Right atrium auricular region (tissue), 2 donors: ENCODE measurements at regions not wholly inside any gene's neighbourhood (a gene's known extent, or its start where the extent isn't known, plus 50 kb on each side); places are given as distances from the start of the nearest gene placed in this dataset.

Experiments
- DNase-seq: peaks from one replicate; pipeline ENCODE4 v3.0.0-alpha.2; 2019; ENCODE audit warnings: low spot score
- H3K27ac ChIP-seq, 2 donors: fragments of 200-600 bp; sonication (generic); 1 replicate in 1 of 2; 2 replicates in 1 of 2; pipeline ENCODE4 v1.5.1; 2016 to 2019
- H3K27me3 ChIP-seq, 2 donors: fragments of 200-600 bp; sonication (generic); one replicate each; pipeline versions ENCODE4 v1.5.1 to v1.6.0; 2017 to 2019
- H3K36me3 ChIP-seq: fragments of 200-600 bp; sonication (generic); one replicate; pipeline ENCODE4 v1.5.1; 2016
- H3K4me1 ChIP-seq, 2 donors: fragments of 200-600 bp; sonication (generic); one replicate each; pipeline versions ENCODE4 v1.5.1 to v1.6.0; 2017 to 2019
- H3K4me3 ChIP-seq, 2 donors: fragments of 200-600 bp; sonication (generic); 1 replicate in 1 of 2; 2 replicates in 1 of 2; pipeline ENCODE4 v1.5.1; 2017 to 2019; ENCODE audit warnings: mild to moderate bottlenecking in 1 of 2, moderate library complexity in 1 of 2
- H3K9me3 ChIP-seq, 2 donors: fragments of 200-600 bp; sonication (generic); one replicate each; pipeline ENCODE4 v1.5.1; 2019
- TF ChIP-seq, protein P1 (sequence below), 2 donors: fragments of 200-600 bp; sonication (generic); IDR thresholded peaks; one replicate each; pipeline ENCODE4 v1.5.1; 2019; ENCODE audit warnings: antibody characterized with exemption in 2 of 2

DNA sequence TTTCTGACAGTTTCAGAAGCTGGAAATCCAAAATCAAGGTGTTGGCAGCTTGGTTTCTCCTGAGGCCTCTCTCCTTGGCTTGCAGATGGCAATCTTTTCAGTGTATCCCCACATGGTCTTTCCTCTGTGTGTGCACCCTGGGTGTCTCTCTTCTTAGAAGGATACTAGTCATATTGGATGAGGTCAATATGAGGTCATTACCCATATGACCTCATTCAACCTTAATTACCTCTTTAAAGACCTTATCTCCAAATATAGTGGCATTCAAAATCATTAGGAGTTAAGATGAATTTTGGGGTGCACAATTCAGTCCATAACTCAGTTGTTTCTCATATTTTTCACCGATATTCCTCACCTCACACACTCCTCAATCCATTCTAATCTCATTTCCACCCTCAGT is 92.4 kb upstream of the TGM3 start:
- H3K4me3 ChIP-seq, result no peak overlapping the region
- no peaks in the 10 kb centered on the region for H3K9me3 ChIP-seq
- H3K4me1 ChIP-seq, result peaks cover 0 to 15% of the 10 kb centered on the region in 2 donors
- H3K27ac ChIP-seq, result no peak overlapping the region
- no peaks in the 10 kb centered on the region for H3K27me3 ChIP-seq
- TF ChIP-seq, protein P1, sequence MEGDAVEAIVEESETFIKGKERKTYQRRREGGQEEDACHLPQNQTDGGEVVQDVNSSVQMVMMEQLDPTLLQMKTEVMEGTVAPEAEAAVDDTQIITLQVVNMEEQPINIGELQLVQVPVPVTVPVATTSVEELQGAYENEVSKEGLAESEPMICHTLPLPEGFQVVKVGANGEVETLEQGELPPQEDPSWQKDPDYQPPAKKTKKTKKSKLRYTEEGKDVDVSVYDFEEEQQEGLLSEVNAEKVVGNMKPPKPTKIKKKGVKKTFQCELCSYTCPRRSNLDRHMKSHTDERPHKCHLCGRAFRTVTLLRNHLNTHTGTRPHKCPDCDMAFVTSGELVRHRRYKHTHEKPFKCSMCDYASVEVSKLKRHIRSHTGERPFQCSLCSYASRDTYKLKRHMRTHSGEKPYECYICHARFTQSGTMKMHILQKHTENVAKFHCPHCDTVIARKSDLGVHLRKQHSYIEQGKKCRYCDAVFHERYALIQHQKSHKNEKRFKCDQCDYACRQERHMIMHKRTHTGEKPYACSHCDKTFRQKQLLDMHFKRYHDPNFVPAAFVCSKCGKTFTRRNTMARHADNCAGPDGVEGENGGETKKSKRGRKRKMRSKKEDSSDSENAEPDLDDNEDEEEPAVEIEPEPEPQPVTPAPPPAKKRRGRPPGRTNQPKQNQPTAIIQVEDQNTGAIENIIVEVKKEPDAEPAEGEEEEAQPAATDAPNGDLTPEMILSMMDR (IDR thresholded peaks at IDR 0.05), result no peak
- H3K36me3 ChIP-seq, result no peaks in the 10 kb centered on the region
- no peak for DNase-seq

- no peaks in the 10 kb centered on the region for H3K9me3 ChIP-seq
- no peaks in the 10 kb centered on the region for H3K36me3 ChIP-seq
- H3K4me3 ChIP-seq, result no peak overlapping the region
- H3K27me3 ChIP-seq, result no peaks in the 10 kb centered on the region
- TF ChIP-seq, protein P1 (IDR thresholded peaks at IDR 0.05), result no peak
- peaks cover 0 to 15% of the 10 kb centered on the region in 2 donors for H3K4me1 ChIP-seq
- DNase-seq, result no peak
- H3K27ac ChIP-seq, result no peak overlapping the region
Measured at GRCh38 chr20:2204021-2204420, 91.8 kb upstream of the TGM3 start.

DNA sequence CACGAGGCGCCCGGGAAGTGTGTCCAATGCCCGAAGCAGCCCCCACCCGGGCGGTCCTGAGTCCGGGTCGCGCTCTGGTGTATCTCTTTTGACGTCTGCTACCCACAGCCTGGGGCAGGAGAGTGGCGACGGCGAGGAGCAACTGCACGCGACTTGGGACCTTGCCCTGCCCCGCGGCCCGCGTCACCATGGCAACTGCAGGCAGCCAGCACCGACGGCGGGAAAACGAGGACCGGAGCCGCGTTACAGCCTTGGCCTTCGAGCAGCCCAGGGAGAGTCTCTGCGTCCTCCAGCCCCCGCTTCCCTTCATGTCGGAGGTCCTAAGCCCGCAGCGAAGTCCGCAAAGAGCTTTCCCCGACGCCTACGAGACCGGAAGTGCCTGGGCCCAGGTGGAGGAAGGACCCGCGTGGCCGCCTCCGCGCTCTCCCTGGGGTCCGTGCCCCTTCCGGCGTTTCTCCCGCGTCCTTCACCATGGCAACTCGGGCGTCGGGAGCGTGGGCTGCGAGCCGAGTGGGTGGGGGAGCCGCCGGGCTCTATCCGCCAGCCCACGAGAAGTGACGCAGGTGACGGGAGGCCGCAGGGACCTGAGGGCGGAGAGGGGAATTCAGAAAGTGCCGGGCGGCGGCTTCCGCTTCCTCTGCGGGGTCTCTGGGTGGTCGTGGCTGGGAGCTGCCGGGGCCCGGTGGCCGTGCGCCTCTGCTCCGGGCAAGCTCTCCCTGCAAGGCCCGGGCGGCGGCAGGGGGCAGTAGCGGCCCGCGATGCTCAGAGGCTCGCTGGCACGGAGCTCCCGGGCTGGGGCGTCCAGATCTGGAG is 88.6 kb upstream of the TGM3 start:
- no peaks in the 10 kb centered on the region for H3K27me3 ChIP-seq

DNA sequence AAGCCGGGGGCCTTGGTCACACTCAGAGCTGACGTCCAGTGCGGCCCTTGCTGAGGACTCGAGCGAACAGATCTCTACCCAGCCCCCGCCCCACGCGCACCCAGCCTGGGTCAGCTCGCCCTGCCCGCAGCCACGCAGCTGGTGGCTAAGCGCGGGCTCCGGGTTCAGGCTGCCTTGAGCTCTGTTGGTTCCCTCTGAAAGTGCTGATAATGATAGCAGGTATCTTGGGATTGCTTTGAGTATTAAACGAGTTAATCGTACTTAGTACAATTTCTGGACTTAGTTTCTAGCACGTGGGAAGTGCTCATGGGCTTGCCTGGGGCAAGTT is 88.1 kb upstream of the TGM3 start:
- TF ChIP-seq, protein P1 (IDR thresholded peaks at IDR 0.05), result peak in 1 of 2 donors; percentile 3
- no peak for DNase-seq
- Histone ChIP-seq H3K27ac (no peak overlapping the region), H3K9me3 (no peaks in the 10 kb centered on the region), H3K4me1 (peaks cover 0 to 15% of the 10 kb centered on the region in 2 donors), H3K27me3 (no peaks in the 10 kb centered on the region), H3K36me3 (no peaks in the 10 kb centered on the region), H3K4me3 (peak overlapping the region; percentile 31 to 64)

More for the DNA sequence above, 88.6 kb upstream of the TGM3 start:
- DNase-seq, result peak; percentile 78
- Histone ChIP-seq H3K4me3 (peak overlapping the region; percentile 31 to 64), H3K4me1 (peaks cover 0 to 15% of the 10 kb centered on the region in 2 donors), H3K36me3 (no peaks in the 10 kb centered on the region), H3K9me3 (no peaks in the 10 kb centered on the region), H3K27ac (no peak overlapping the region)
- TF ChIP-seq, protein P1 (IDR thresholded peaks at IDR 0.05), result peak; percentile 50 to 88

DNA sequence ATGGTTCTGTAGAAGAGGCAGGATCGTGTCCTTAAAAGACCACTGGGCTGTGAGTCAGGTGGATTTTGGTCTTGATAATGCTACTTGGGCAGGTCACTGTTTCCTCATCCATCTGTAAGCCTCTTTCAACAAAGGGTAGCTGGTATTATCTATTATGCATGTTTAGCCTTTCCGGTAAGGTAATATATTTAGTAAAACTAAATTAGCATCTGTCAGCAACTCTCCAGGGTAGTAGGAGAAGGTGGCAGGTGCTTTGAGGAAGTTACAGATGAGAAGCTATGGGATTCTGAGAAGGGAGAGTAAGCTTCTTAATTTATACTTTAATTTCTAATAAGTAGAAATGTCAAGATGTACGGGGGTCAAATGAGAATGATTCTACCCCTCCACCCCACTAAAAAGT is 86.9 kb upstream of the TGM3 start:
- H3K4me3 ChIP-seq, result no peak overlapping the region
- no peaks in the 10 kb centered on the region for H3K36me3 ChIP-seq
- H3K27me3 ChIP-seq, result no peaks in the 10 kb centered on the region
- no peak overlapping the region for H3K27ac ChIP-seq
- TF ChIP-seq, protein P1 (IDR thresholded peaks at IDR 0.05), result no peak
- H3K9me3 ChIP-seq, result no peaks in the 10 kb centered on the region
- peaks cover 0 to 15% of the 10 kb centered on the region in 2 donors for H3K4me1 ChIP-seq
- DNase-seq, result no peak
